HEK293 (cell line): ENCODE measurements at regions not wholly inside any gene's neighbourhood (a gene's known extent, or its start where the extent isn't known, plus 50 kb on each side); places are given as distances from the start of the nearest gene placed in this dataset.

Source experiments
- SETDB1 ChIP-seq: IDR thresholded peaks from one replicate; pipeline ENCODE4 v1.6.1; 2017; ENCODE audit warnings: mild to moderate bottlenecking, low read length, moderate library complexity, mixed read lengths; ENCODE audit not compliant: insufficient read length
- TCF7L2 ChIP-seq: IDR thresholded peaks from 2 replicates; pipeline ENCODE4 v1.6.1; 2011; ENCODE audit warnings: low read depth, mild to moderate bottlenecking, inconsistent platforms, low read length, moderate library complexity, borderline replicate concordance
- YY1 ChIP-seq: fragments of 450-650 bp; formaldehyde crosslinking; IDR thresholded peaks from 2 replicates; pipeline ENCODE4 v1.5.1; 2018; ENCODE audit warnings: missing biosample characterization, missing genetic modification characterization
- ZNF174 ChIP-seq: fragments of 450-650 bp; formaldehyde crosslinking; IDR thresholded peaks from 2 replicates; pipeline ENCODE4 v1.5.0; 2017; ENCODE audit warnings: missing biosample characterization, mild to moderate bottlenecking, missing genetic modification characterization
- TF ChIP-seq, protein P1 (sequence below): fragments of 450-650 bp; formaldehyde crosslinking; IDR thresholded peaks from 2 replicates; pipeline ENCODE4 v1.5.1; 2016; ENCODE audit warnings: missing biosample characterization, missing genetic modification characterization
- TF ChIP-seq, protein P2 (sequence below): fragments of 450-650 bp; formaldehyde crosslinking; IDR thresholded peaks from 2 replicates; pipeline ENCODE4 v1.5.1; 2017; ENCODE audit warnings: missing biosample characterization, missing genetic modification characterization

DNA sequence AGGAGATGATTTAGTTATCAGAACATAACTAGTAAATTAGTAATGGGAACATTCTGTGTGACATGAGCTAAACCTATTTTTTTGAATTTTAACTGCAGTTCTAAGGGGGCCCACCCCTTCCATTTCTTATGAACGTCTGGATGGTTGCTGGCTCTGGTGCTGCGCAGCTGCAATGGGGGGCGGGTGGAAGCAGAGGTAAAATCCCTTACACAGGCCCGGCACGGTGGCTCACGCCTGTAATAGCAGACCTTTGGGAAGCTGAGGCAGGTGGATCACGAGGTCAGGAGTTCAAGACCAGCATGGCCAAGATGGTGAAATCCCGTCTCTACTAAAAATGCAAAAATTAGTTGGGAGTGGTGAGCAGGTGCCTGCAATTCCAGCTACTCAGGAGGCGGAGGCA is 151.5 kb downstream of the GALR1 start:
- TF ChIP-seq, protein P1, sequence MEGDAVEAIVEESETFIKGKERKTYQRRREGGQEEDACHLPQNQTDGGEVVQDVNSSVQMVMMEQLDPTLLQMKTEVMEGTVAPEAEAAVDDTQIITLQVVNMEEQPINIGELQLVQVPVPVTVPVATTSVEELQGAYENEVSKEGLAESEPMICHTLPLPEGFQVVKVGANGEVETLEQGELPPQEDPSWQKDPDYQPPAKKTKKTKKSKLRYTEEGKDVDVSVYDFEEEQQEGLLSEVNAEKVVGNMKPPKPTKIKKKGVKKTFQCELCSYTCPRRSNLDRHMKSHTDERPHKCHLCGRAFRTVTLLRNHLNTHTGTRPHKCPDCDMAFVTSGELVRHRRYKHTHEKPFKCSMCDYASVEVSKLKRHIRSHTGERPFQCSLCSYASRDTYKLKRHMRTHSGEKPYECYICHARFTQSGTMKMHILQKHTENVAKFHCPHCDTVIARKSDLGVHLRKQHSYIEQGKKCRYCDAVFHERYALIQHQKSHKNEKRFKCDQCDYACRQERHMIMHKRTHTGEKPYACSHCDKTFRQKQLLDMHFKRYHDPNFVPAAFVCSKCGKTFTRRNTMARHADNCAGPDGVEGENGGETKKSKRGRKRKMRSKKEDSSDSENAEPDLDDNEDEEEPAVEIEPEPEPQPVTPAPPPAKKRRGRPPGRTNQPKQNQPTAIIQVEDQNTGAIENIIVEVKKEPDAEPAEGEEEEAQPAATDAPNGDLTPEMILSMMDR (tag by site-specific recombination): no peak
- TF ChIP-seq ZNF174 (tag by site-specific recombination) (no peak), TCF7L2 (no peak), YY1 (tag by site-specific recombination) (no peak), SETDB1 (no peak)
- TF ChIP-seq, protein P2, sequence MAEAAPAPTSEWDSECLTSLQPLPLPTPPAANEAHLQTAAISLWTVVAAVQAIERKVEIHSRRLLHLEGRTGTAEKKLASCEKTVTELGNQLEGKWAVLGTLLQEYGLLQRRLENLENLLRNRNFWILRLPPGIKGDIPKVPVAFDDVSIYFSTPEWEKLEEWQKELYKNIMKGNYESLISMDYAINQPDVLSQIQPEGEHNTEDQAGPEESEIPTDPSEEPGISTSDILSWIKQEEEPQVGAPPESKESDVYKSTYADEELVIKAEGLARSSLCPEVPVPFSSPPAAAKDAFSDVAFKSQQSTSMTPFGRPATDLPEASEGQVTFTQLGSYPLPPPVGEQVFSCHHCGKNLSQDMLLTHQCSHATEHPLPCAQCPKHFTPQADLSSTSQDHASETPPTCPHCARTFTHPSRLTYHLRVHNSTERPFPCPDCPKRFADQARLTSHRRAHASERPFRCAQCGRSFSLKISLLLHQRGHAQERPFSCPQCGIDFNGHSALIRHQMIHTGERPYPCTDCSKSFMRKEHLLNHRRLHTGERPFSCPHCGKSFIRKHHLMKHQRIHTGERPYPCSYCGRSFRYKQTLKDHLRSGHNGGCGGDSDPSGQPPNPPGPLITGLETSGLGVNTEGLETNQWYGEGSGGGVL: no peak
